Large intestine (tissue), 3 donors: ENCODE measurements at regions not wholly inside any gene's neighbourhood (a gene's known extent, or its start where the extent isn't known, plus 50 kb on each side); places are given as distances from the start of the nearest gene placed in this dataset.
"Not testable (repeated sequence)": the region's sequence is repeated elsewhere in the genome, so short reads cannot be mapped to it uniquely, and the experiment has no call there.

Experiments
- DNase-seq, 2 donors: peaks; one replicate each; pipeline versions ENCODE4 v3.0.0 to v3.0.0-alpha.2; 2013
- H3K27ac ChIP-seq: one replicate; pipeline ENCODE4 v1.5.1; 2013; ENCODE audit warnings: low read length
- H3K27me3 ChIP-seq: 2 replicates; pipeline ENCODE4 v1.6.1; 2013; ENCODE audit warnings: low read length; ENCODE audit not compliant: control insufficient read depth, insufficient read depth
- H3K36me3 ChIP-seq: 2 replicates; pipeline ENCODE4 v1.6.1; 2013; ENCODE audit warnings: low read length; ENCODE audit not compliant: control insufficient read depth, insufficient read depth
- H3K4me1 ChIP-seq: one replicate; pipeline ENCODE4 v1.6.1; 2013; ENCODE audit warnings: low read length; ENCODE audit not compliant: control insufficient read depth, insufficient read depth
- H3K4me3 ChIP-seq: one replicate; pipeline ENCODE4 v1.5.1; 2013; ENCODE audit warnings: low read length
- H3K9me3 ChIP-seq: one replicate; pipeline ENCODE4 v1.6.1; 2013; ENCODE audit warnings: mild to moderate bottlenecking, low read depth, low read length, moderate library complexity; ENCODE audit not compliant: control insufficient read depth
- WGBS: methylation state at CpG from one replicate; pipeline ENCODE4 v1.1.5; 2013; ENCODE audit warnings: low lambda C conversion rate; ENCODE audit not compliant: insufficient coverage; 5-methylcytosine and 5-hydroxymethylcytosine counted together

DNA sequence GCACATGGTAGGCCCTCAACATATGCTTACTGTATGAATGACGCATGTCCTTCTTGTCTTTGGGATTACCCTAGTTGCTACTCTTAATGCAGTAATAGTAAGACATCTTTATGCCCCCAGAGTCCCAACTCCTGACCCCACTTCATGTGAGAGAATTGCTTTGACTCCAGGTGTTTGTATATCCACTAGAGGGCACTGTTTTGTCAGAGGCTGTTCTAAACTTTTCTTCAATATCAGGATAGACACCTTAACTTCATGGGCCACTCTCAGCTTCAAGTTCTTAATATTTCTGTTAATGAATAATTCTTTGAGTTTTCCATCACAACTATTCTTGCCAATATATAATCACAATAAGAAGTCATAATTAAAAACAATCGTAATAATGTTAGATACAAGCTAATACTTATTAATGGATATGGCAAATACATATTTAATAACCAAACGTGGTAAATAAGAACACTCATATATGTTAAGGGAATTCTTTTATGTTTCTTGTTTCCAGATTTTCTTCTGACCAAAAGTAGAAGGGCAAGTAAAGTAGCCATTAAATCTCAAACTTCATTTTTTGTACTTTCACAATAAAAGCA is 337.2 kb upstream of the DNAJC19 start:
- DNase-seq = no peak
- WGBS = 83% methylated on average over 2 of the region's 3 CpGs

DNA sequence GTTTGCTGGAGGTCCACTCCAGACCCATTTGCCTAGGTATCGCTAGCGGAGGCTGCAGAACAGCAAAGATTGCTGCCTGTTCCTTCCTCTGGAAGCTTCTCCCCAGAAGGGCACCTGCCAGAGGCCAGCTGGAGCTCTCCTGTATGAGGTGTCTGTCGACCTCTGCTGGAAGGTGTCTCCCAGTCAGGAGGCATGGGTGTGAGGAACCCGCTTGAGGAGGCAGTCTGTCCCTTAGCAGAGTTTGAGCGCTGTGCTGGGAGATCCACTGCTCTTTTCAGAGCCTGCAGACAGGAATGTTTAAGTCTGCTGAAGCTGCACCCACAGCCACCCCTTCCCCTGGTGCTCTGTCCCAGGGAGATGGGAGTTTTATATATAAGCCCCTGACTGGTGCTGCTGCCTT is 335.0 kb upstream of the DNAJC19 start:
- not testable (repeated sequence) for H3K27ac ChIP-seq, H3K9me3 ChIP-seq, H3K4me1 ChIP-seq, H3K4me3 ChIP-seq, H3K36me3 ChIP-seq, DNase-seq, H3K27me3 ChIP-seq
- no CpG with 5 or more reads among the region's 5 CpGs for WGBS

More for the DNA sequence above, 337.2 kb upstream of the DNAJC19 start:
- Histone ChIP-seq H3K27me3 (peaks cover 2% of the 10 kb centered on the region), H3K4me1 (no peaks in the 10 kb centered on the region), H3K4me3 (no peak overlapping the region), H3K9me3 (no peaks in the 10 kb centered on the region), H3K27ac (no peak overlapping the region), H3K36me3 (no peaks in the 10 kb centered on the region)

DNA sequence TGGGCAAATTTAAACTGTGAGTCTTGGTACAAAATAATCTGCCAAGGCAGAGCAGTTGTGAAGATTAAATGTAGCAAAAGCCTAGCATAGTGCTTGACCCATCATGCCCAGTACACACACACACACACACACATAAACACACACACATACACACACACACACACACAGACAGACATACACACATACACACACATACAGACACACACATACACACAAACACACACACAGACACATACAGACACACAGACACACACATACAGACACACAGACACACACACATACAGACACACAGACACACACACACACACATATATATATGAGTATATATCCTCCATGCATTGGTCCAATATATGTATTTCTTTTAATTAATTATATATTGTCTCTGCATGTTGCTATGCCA is 328.8 kb upstream of the DNAJC19 start:
- Histone ChIP-seq H3K4me1 (no peaks in the 10 kb centered on the region), H3K4me3 (no peak overlapping the region), H3K27ac (no peak overlapping the region), H3K9me3 (no peaks in the 10 kb centered on the region), H3K27me3 (no peaks in the 10 kb centered on the region), H3K36me3 (no peaks in the 10 kb centered on the region)
- DNase-seq = no peak

GRCh38 chr3:181317508-181317907 is 328.0 kb upstream of the DNAJC19 start:
- WGBS = 17% methylated on average over 1 of the region's 3 CpGs
- Histone ChIP-seq H3K4me1 (no peaks in the 10 kb centered on the region), H3K9me3 (no peaks in the 10 kb centered on the region), H3K27ac (no peak overlapping the region), H3K27me3 (no peaks in the 10 kb centered on the region), H3K36me3 (no peaks in the 10 kb centered on the region), H3K4me3 (no peak overlapping the region)
- DNase-seq = no peak

DNA sequence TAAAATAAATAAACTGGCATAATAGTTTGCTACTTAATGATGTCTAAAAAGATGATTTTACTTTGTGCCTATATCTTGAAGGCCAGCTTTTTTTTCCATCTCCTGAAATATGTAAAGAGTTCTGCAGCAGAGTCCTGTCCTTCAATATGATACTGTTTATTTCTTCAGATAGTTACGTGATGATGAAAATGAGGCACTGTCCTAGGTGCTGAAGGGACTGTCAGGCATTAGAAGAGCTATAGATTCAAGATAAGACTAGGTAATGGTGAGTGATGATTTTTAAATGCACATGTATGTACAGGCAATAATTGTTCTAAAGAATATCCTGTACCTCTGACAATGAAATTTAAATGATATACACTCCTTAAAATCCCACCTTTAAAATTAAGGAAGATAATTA is 326.9 kb upstream of the DNAJC19 start:
- Histone ChIP-seq H3K36me3 (no peaks in the 10 kb centered on the region), H3K27ac (no peak overlapping the region), H3K4me1 (no peaks in the 10 kb centered on the region), H3K4me3 (no peak overlapping the region), H3K27me3 (no peaks in the 10 kb centered on the region), H3K9me3 (no peaks in the 10 kb centered on the region)
- WGBS = no CpG with 5 or more reads among the region's 1 CpG
- DNase-seq = no peak

DNA sequence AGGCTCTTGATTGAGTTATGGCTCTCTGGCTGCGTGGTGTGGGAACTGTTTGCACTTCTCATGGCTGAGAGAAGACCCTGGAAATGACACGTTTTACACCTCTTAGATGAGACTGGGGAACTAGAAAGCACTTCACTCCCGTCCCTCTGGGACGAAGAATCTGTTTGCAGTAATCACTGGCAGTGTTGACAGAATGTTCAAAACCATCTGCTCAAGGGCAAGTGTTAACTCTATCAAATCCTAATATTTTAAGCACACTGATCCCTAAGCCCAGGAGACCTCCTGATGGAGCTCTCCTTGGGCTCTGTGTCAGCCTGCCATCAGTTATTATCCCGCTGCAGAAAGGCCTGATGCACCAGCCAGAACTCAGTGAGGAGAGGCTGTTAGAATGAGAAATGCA is 323.8 kb upstream of the DNAJC19 start:
- Histone ChIP-seq H3K27me3 (no peaks in the 10 kb centered on the region), H3K27ac (no peak overlapping the region), H3K4me3 (no peak overlapping the region), H3K9me3 (no peaks in the 10 kb centered on the region), H3K36me3 (no peaks in the 10 kb centered on the region), H3K4me1 (no peaks in the 10 kb centered on the region)
- no peak for DNase-seq
- WGBS = no CpG with 5 or more reads among the region's 5 CpGs

GRCh38 chr3:181311186-181311585 is 321.6 kb upstream of the DNAJC19 start:
- H3K27me3 ChIP-seq = no peaks in the 10 kb centered on the region
- H3K36me3 ChIP-seq = no peaks in the 10 kb centered on the region
- DNase-seq = no peak
- no peak overlapping the region for H3K4me3 ChIP-seq
- no peaks in the 10 kb centered on the region for H3K4me1 ChIP-seq
- no peaks in the 10 kb centered on the region for H3K9me3 ChIP-seq
- H3K27ac ChIP-seq = no peak overlapping the region
- WGBS = 80% methylated on average over 1 of the region's 6 CpGs

- Histone ChIP-seq H3K9me3 (no peaks in the 10 kb centered on the region), H3K27ac (no peak overlapping the region), H3K27me3 (no peaks in the 10 kb centered on the region), H3K4me1 (no peaks in the 10 kb centered on the region), H3K36me3 (no peaks in the 10 kb centered on the region), H3K4me3 (no peak overlapping the region)
- WGBS = no CpG with 5 or more reads among the region's 2 CpGs
- no peak for DNase-seq
Observed at GRCh38 chr3:181302960-181303359, 313.4 kb upstream of the DNAJC19 start.

DNA sequence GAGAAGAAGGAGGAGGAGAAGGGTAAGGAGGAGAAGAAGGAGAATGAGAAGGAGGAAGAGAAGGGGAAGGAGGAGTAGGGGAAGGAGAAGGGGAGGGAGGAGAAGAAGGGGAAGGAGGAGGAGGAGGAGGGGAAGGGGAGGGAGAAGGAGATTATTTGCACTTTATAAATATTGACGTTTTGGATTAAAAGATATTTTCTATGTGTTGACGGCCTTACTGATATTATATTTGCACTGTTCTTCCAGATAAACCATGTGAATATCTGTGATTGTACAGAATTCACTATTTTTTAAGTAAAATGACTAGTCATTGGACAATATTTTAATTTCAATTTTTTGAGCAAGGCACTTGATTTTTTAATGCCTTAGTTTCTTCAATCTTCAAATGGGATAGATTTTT is 310.5 kb upstream of the DNAJC19 start:
- Histone ChIP-seq H3K36me3 (no peaks in the 10 kb centered on the region), H3K27ac (no peak overlapping the region), H3K4me1 (no peaks in the 10 kb centered on the region), H3K4me3 (no peak overlapping the region), H3K27me3 (no peaks in the 10 kb centered on the region), H3K9me3 (no peaks in the 10 kb centered on the region)
- 58% methylated on average over 2 of the region's 2 CpGs for WGBS
- no peak for DNase-seq

- Histone ChIP-seq H3K27ac (no peak overlapping the region), H3K36me3 (no peaks in the 10 kb centered on the region), H3K9me3 (no peaks in the 10 kb centered on the region), H3K4me1 (no peaks in the 10 kb centered on the region), H3K27me3 (no peaks in the 10 kb centered on the region), H3K4me3 (no peak overlapping the region)
- WGBS = 86% methylated on average over 3 of the region's 3 CpGs
- no peak for DNase-seq
Observed at GRCh38 chr3:181298421-181298820, 308.9 kb upstream of the DNAJC19 start.

DNA sequence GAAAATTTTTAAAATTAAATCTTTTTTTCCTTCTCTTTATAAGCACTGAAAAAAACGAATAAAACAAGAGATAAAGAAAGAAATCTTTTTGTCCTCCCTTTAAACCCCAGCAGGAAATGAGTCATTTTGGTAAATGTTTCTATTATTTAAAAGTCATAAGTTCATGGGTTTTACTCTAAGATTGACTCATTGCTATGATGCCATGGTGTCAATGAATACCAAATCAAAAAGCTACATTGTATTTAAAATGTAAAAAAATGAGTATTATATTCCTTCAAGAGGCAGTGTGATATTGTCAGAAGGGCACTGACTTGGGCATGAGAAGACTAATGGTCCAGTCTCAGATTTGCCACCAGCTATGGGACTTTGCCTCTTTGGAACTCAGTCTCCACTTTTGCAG is 303.4 kb upstream of the DNAJC19 start:
- H3K4me3 ChIP-seq = no peak overlapping the region
- no peaks in the 10 kb centered on the region for H3K9me3 ChIP-seq
- no peaks in the 10 kb centered on the region for H3K27me3 ChIP-seq
- WGBS = 57% methylated on average over 1 of the region's 1 CpG
- H3K27ac ChIP-seq = no peak overlapping the region
- no peaks in the 10 kb centered on the region for H3K36me3 ChIP-seq
- no peak for DNase-seq
- no peaks in the 10 kb centered on the region for H3K4me1 ChIP-seq
